ENCODE measurements at regions not wholly inside any gene's neighbourhood (a gene's known extent, or its start where the extent isn't known, plus 50 kb on each side); places are given as distances from the start of the nearest gene placed in this dataset.

- TF ChIP-seq CTCF (IDR thresholded peaks at IDR 0.05) (no peak), POLR2A (IDR thresholded peaks at IDR 0.05) (no peak)
Observed at GRCh38 chr10:94208315-94208714, 154.4 kb downstream of the NOC3L start.

Measured in testis (tissue), 2 donors.